ENCODE measurements at regions not wholly inside any gene's neighbourhood (a gene's known extent, or its start where the extent isn't known, plus 50 kb on each side); places are given as distances from the start of the nearest gene placed in this dataset.
A peak's percentile ranks its signal among the peaks of the same experiment; 100 is the strongest.
"Not testable (repeated sequence)": the region's sequence is repeated elsewhere in the genome, so short reads cannot be mapped to it uniquely, and the experiment has no call there.

GRCh38 chr2:149709496-149710263, 122.1 kb upstream of the MMADHC start:
- no peak for DNase-seq (ENCODE audit: missing footprints)
- intact Hi-C loops (cut with DNase I): no loop called here
- ATAC-seq: no peak

- intact Hi-C loops (cut with DNase I): no loop called here
- ATAC-seq: no peak
- no peak for DNase-seq (ENCODE audit: missing footprints)
Measured at GRCh38 chr2:149703281-149703680, 115.7 kb upstream of the MMADHC start.

- ATAC-seq (no peak), DNase-seq (ENCODE audit: missing footprints) (no peak)
- intact Hi-C loops (cut with DNase I): no loop called here
Measured at GRCh38 chr2:149702571-149702970, 115.0 kb upstream of the MMADHC start.

DNA sequence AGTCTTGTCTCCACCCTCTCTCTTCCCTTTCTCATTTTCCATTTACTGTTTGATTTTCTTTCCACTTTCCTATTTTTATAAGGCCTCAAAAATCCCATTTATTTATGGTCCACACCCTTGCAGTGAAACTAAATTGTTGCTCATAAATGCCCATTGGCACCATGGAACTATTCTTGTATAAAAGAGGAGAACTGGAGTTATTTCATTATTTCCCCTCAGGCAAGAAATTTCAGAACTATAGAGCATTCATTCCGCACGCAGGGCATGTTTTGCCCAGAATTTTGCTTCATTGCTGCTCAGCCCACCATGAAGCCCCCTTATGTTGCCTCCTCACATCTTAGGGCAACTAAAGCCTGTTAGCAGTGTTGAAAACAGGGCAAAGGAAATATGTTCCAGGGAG, 113.7 kb upstream of the MMADHC start:
- ATAC-seq: no peak
- intact Hi-C loops (cut with DNase I): no loop called here
- no peak for DNase-seq (ENCODE audit: missing footprints)

GRCh38 chr2:149692961-149693396, 105.4 kb upstream of the MMADHC start:
- no peak for ATAC-seq
- intact Hi-C loops (cut with DNase I): no loop called here
- no peak for DNase-seq (ENCODE audit: missing footprints)

GRCh38 chr2:149690825-149691224, 103.2 kb upstream of the MMADHC start:
- DNase-seq (ENCODE audit: missing footprints) (no peak), ATAC-seq (no peak)
- intact Hi-C loops (cut with DNase I): no loop called here

DNA sequence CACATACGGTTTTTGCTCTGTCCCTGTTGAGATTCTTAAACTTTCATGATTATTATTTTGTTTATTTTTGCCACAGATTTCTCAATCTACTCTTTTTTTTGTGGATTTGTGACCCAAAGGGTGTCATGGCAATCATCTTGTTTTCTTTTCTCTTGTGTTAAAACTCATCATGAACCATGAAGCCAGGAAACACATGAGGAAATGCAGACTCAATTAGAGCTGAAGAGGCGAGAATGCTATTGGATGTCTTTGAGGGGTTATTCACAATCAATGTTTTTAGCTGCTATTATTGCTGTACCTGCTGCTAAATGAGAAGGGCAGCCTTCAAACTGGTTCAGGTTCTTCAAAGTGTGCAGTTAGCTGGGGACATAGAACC, 99.5 kb upstream of the MMADHC start:
- intact Hi-C loops (cut with DNase I): no loop called here
- DNase-seq (ENCODE audit: missing footprints): no peak
- ATAC-seq: no peak

GRCh38 chr2:149686136-149687051, 98.8 kb upstream of the MMADHC start:
- ATAC-seq: no peak

DNA sequence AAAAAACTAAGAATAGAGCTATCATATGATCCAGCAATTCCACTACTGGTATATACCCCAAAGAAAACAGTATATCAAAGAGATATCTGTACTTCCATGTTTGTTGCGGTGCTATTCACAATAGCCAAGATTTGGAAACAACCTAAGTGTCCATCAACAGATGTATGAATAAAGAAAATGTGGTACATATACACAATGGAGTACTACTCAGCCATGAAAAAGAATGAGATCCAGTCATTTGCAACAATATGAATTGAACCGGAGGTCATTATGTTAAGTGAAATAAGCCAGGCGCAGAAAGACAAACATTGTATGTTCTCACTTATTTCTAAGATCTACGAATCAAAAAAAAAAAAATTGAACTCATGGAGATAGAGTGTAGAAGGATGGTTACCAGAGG, 97.8 kb upstream of the MMADHC start:
- intact Hi-C loops (cut with DNase I); ATAC-seq; DNase-seq (ENCODE audit: missing footprints): not testable (repeated sequence)

More at GRCh38 chr2:149686136-149687051, 98.8 kb upstream of the MMADHC start:
- DNase-seq (ENCODE audit: missing footprints): no peak
- intact Hi-C loops (cut with DNase I): no loop called here

DNA sequence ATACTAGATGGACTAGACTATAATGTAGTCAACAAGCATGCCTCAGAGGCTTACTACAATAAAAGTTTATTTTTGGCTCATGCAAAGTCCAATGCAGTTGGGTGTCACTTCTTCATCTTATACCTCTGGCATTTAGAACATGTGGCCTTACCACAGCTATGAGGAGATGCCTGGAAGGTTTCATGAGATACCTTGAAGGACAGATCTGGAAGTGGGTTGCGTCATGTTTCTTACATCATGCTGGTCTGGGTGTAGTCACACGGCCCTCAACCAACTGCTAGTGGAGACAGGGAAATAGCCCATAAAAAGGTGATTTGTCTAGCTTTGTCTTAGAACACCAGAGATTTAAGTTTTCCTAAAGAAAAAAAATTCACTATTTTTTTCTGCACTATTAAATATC, 91.7 kb upstream of the MMADHC start:
- DNase-seq (ENCODE audit: missing footprints) (no peak), ATAC-seq (no peak)
- intact Hi-C loops (cut with DNase I): no loop called here

- ATAC-seq (no peak), DNase-seq (ENCODE audit: missing footprints) (no peak)
- intact Hi-C loops (cut with DNase I): no loop called here
Measured at GRCh38 chr2:149677416-149677815, 89.8 kb upstream of the MMADHC start.

- ATAC-seq (no peak), DNase-seq (ENCODE audit: missing footprints) (no peak)
- intact Hi-C loops (cut with DNase I): no loop called here
Measured at GRCh38 chr2:149670086-149670485, 82.5 kb upstream of the MMADHC start.

GRCh38 chr2:149666809-149667320, 79.3 kb upstream of the MMADHC start:
- no peak for ATAC-seq
- no peak for DNase-seq (ENCODE audit: missing footprints)

DNA sequence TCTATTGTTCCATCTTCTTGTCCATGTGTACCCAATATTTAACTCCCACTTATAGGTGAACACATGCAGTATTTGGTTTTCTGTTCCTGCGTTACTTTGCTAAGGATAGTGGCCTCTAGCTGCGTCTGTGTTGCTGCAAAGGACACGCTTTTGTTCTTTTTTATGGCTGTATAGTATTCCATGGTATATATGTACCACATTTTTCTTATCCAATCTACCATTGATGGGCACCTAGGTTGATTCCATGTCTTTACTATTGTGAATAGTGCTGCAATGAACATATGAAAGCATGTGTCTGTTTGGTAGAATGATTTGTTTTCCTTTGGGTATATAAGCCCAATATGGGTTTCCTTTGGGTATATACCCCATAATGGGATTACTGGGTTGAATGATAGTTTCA, 77.3 kb upstream of the MMADHC start:
- intact Hi-C loops (cut with DNase I): no loop called here
- DNase-seq (ENCODE audit: missing footprints) (no peak), ATAC-seq (no peak)

More at GRCh38 chr2:149666809-149667320, 79.3 kb upstream of the MMADHC start:
- intact Hi-C loops (cut with DNase I): no loop called here

GRCh38 chr2:149662556-149662955, 75.0 kb upstream of the MMADHC start:
- no peak for DNase-seq (ENCODE audit: missing footprints)
- intact Hi-C loops (cut with DNase I): no loop called here
- ATAC-seq: no peak

- ATAC-seq: peak; percentile 42
Measured at GRCh38 chr2:149661844-149662243, 74.3 kb upstream of the MMADHC start.

GRCh38 chr2:149658553-149658952, 71.0 kb upstream of the MMADHC start:
- intact Hi-C loops (cut with DNase I): no loop called here
- no peak for ATAC-seq
- DNase-seq (ENCODE audit: missing footprints): no peak

More at GRCh38 chr2:149661844-149662243, 74.3 kb upstream of the MMADHC start:
- intact Hi-C loops (cut with DNase I): no loop called here
- no peak for DNase-seq (ENCODE audit: missing footprints)

DNA sequence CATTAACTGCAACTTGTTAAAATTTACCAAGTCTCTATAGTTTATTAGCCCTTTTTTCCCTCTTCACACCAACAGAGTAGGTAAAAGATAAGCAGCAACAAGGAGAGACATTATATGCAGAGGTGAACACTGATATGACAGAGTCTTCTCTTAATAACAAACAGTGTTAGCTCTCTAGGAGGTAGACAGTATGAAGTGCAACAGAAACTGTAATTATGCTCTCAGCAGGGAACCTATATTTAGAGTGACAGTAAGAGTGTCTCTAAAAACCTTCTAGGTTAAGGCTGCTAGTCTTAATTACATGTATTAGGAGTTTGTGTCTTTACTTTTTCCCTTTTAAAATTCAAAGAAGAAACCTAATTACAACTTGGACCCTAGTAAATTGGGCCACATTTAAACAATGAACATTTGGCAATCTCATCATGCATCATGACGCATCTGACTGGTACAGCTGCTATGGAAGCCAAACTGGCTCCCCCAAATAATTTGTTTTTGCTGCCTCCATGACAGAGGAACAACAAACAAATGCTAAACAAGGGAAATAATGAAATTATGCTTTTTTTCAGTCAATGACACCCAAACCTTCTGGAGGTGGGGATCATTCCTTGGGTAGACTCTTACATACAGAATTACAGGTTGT, 69.9 kb upstream of the MMADHC start:
- ATAC-seq: no peak
- DNase-seq (ENCODE audit: missing footprints): no peak
- intact Hi-C loops (cut with DNase I): no loop called here

DNA sequence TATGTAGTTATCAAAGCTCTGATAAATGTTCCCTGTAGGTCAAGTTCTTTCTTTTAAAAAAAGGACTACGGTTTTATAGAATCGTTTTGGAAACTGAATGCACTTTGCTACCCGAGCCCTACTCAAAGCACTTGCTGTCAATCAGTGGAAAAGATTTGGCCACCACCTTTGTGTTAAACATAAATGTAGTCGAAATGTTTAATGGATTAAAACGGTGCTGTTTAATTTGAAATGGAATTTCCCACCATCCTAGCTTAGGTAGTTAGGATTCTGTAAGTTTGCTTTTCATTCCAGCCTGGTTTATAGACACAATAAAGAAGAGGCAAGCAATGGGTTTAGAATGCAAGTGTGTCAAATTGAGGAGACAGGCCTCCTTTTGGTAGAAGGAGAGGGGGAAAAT, 69.4 kb upstream of the MMADHC start:
- no peak for DNase-seq (ENCODE audit: missing footprints)
- no peak for ATAC-seq
- intact Hi-C loops (cut with DNase I): no loop called here

Measured in Right ventricle myocardium inferior (tissue), 1 donor.